Stimulated activated CD8-positive, alpha-beta memory T cell treated with anti-CD3 and anti-CD28 coated beads, Interleukin-15, amount 100 ng/mL, for 1 hour (primary cell): ENCODE measurements at regions not wholly inside any gene's neighbourhood (a gene's known extent, or its start where the extent isn't known, plus 50 kb on each side); places are given as distances from the start of the nearest gene placed in this dataset.
A peak's percentile ranks its signal among the peaks of the same experiment; 100 is the strongest.
"Not testable (repeated sequence)": the region's sequence is repeated elsewhere in the genome, so short reads cannot be mapped to it uniquely, and the experiment has no call there.

Experiments
- DNase-seq: peaks from one replicate; pipeline ENCODE4 v3.0.0-alpha.2; 2020; ENCODE audit warnings: low read depth

GRCh38 chr12:93080452-93080851 is 151.4 kb upstream of the EEA1 start:
- DNase-seq, result no peak

- no peak for DNase-seq
These were observed 152.1 kb upstream of the EEA1 start for GRCh38 chr12:93080994-93081809.

- DNase-seq, result no peak
These were observed 152.7 kb upstream of the EEA1 start for GRCh38 chr12:93081810-93082165.

- DNase-seq, result no peak
These were observed 156.5 kb upstream of the EEA1 start for GRCh38 chr12:93085383-93086287.

GRCh38 chr12:93086288-93086727 is 157.2 kb upstream of the EEA1 start:
- DNase-seq, result no peak

GRCh38 chr12:93087840-93088610 is 158.9 kb upstream of the EEA1 start:
- no peak for DNase-seq

- DNase-seq, result no peak
These were observed 160.9 kb upstream of the EEA1 start for GRCh38 chr12:93089805-93090569.

GRCh38 chr12:93090731-93091172 is 161.7 kb upstream of the EEA1 start:
- no peak for DNase-seq

GRCh38 chr12:93091886-93092648 is 163.0 kb upstream of the EEA1 start:
- no peak for DNase-seq

- DNase-seq, result no peak
These were observed 163.5 kb upstream of the EEA1 start for GRCh38 chr12:93092649-93092945.

GRCh38 chr12:93093243-93093642 is 164.1 kb upstream of the EEA1 start:
- DNase-seq, result no peak

GRCh38 chr12:93094222-93094621 is 165.1 kb upstream of the EEA1 start:
- not testable (repeated sequence) for DNase-seq

- DNase-seq, result no peak
These were observed 166.1 kb upstream of the EEA1 start for GRCh38 chr12:93094988-93095737.

- no peak for DNase-seq
These were observed 168.3 kb upstream of the EEA1 start for GRCh38 chr12:93097417-93097816.

GRCh38 chr12:93098077-93098476 is 169.0 kb upstream of the EEA1 start:
- peak; percentile 42 for DNase-seq

GRCh38 chr12:93099792-93100191 is 170.7 kb upstream of the EEA1 start:
- DNase-seq, result no peak

- DNase-seq, result no peak
These were observed 171.5 kb upstream of the EEA1 start for GRCh38 chr12:93100610-93101009.

- DNase-seq, result no peak
These were observed 172.3 kb upstream of the EEA1 start for GRCh38 chr12:93101367-93101766.

- no peak for DNase-seq
These were observed 173.2 kb upstream of the EEA1 start for GRCh38 chr12:93102312-93102711.

- no peak for DNase-seq
These were observed 173.6 kb upstream of the EEA1 start for GRCh38 chr12:93102744-93103143.
